Pulmonary artery endothelial cell (primary cell): ENCODE measurements at regions not wholly inside any gene's neighbourhood (a gene's known extent, or its start where the extent isn't known, plus 50 kb on each side); places are given as distances from the start of the nearest gene placed in this dataset.

ENCODE experiments used
- DNase-seq: peaks from one replicate; pipeline ENCODE4 v3.0.0-alpha.2; 2011; ENCODE audit warnings: low read depth, low spot score

GRCh38 chr9:127553793-127554192 lies 58.3 kb upstream of the STXBP1 start:
- DNase-seq = no peak

GRCh38 chr9:127554966-127555839 lies 56.9 kb upstream of the STXBP1 start:
- no peak for DNase-seq

- peak; percentile 90 for DNase-seq
Measured at GRCh38 chr9:127555840-127556820, 55.9 kb upstream of the STXBP1 start.

GRCh38 chr9:127556871-127557270 lies 55.2 kb upstream of the STXBP1 start:
- no peak for DNase-seq

GRCh38 chr9:127557466-127557869 lies 54.6 kb upstream of the STXBP1 start:
- no peak for DNase-seq

- no peak for DNase-seq
Measured at GRCh38 chr9:127557998-127558546, 54.0 kb upstream of the STXBP1 start.

- DNase-seq = no peak
Measured at GRCh38 chr9:127558581-127559246, 53.4 kb upstream of the STXBP1 start.

- no peak for DNase-seq
Measured at GRCh38 chr9:127559247-127559680, 52.8 kb upstream of the STXBP1 start.

- peak; percentile 66 for DNase-seq
Measured at GRCh38 chr9:127561491-127562278, 50.4 kb upstream of the STXBP1 start.
